ENCODE measurements at regions not wholly inside any gene's neighbourhood (a gene's known extent, or its start where the extent isn't known, plus 50 kb on each side); places are given as distances from the start of the nearest gene placed in this dataset.

- Histone ChIP-seq H3K27ac (no peak overlapping the region), H3K4me1 (peaks cover 0 to 7% of the 10 kb centered on the region in 2 donors), H3K4me3 (no peak overlapping the region), H3K27me3 (no peaks in the 10 kb centered on the region), H3K9me3 (no peaks in the 10 kb centered on the region), H3K36me3 (no peaks in the 10 kb centered on the region)
- intact Hi-C loops (cut with DNase I), result no loop called here
- ATAC-seq (peak; percentile 81), DNase-seq (no peak)
- no peak for TF ChIP-seq CTCF (IDR thresholded peaks at IDR 0.05)
Observed at GRCh38 chr12:69036999-69037398, 104.0 kb upstream of the CPM start.

GRCh38 chr12:69039911-69040310 lies 106.9 kb upstream of the CPM start:
- no peak overlapping the region for H3K4me3 ChIP-seq
- TF ChIP-seq CTCF (IDR thresholded peaks at IDR 0.05), result no peak
- peak; percentile 55 for ATAC-seq
- intact Hi-C loops (cut with DNase I), result no loop called here
- DNase-seq, result no peak
- no peaks in the 10 kb centered on the region for H3K36me3 ChIP-seq
- H3K27ac ChIP-seq, result peak overlapping the region in 1 of 2 donors; percentile 7
- H3K4me1 ChIP-seq, result peaks cover 0 to 7% of the 10 kb centered on the region in 2 donors
- H3K27me3 ChIP-seq, result no peaks in the 10 kb centered on the region
- H3K9me3 ChIP-seq, result no peaks in the 10 kb centered on the region

GRCh38 chr12:69042557-69042956 lies 109.6 kb upstream of the CPM start:
- Histone ChIP-seq H3K36me3 (no peaks in the 10 kb centered on the region), H3K27ac (no peak overlapping the region), H3K4me1 (peaks cover 0 to 7% of the 10 kb centered on the region in 2 donors), H3K4me3 (no peak overlapping the region), H3K27me3 (no peaks in the 10 kb centered on the region), H3K9me3 (no peaks in the 10 kb centered on the region)
- DNase-seq (no peak), ATAC-seq (no peak)
- intact Hi-C loops (cut with DNase I), result no loop called here
- no peak for TF ChIP-seq CTCF (IDR thresholded peaks at IDR 0.05)

GRCh38 chr12:69042970-69043369 lies 110.0 kb upstream of the CPM start:
- no peak for TF ChIP-seq CTCF (IDR thresholded peaks at IDR 0.05)
- Histone ChIP-seq H3K4me1 (peaks cover 0 to 7% of the 10 kb centered on the region in 2 donors), H3K27me3 (no peaks in the 10 kb centered on the region), H3K9me3 (no peaks in the 10 kb centered on the region), H3K36me3 (no peaks in the 10 kb centered on the region), H3K27ac (no peak overlapping the region), H3K4me3 (no peak overlapping the region)
- peak; percentile 93 for ATAC-seq
- intact Hi-C loops (cut with DNase I), result no loop called here
- DNase-seq, result peak in 1 of 4 donors; percentile 19

- Histone ChIP-seq H3K27ac (no peak overlapping the region), H3K36me3 (no peaks in the 10 kb centered on the region), H3K27me3 (no peaks in the 10 kb centered on the region), H3K4me1 (peaks cover 0 to 5% of the 10 kb centered on the region in 2 donors), H3K4me3 (no peak overlapping the region), H3K9me3 (no peaks in the 10 kb centered on the region)
- TF ChIP-seq CTCF (IDR thresholded peaks at IDR 0.05), result no peak
- ATAC-seq (no peak), DNase-seq (no peak)
- intact Hi-C loops (cut with DNase I), result no loop called here
Observed at GRCh38 chr12:69044887-69045286, 111.9 kb upstream of the CPM start.
